SK-N-SH (cell line): ENCODE measurements at regions not wholly inside any gene's neighbourhood (a gene's known extent, or its start where the extent isn't known, plus 50 kb on each side); places are given as distances from the start of the nearest gene placed in this dataset.

Experiments
- CTCF ChIP-seq: fragments of 200-600 bp; sonication (generic); IDR thresholded peaks from 2 replicates; pipeline ENCODE4 v1.6.1; 2017; ENCODE audit warnings: antibody characterized with exemption, mild to moderate bottlenecking, moderate library complexity
- GATA2 ChIP-seq: sonication (generic); formaldehyde crosslinking; IDR thresholded peaks from 2 replicates; pipeline ENCODE4 v1.5.0; 2020; ENCODE audit warnings: mild to moderate bottlenecking, missing genetic modification reagents
- NFIC ChIP-seq: IDR thresholded peaks from 2 replicates; pipeline ENCODE4 v1.4.0; 2012; ENCODE audit warnings: borderline replicate concordance
- RCOR1 ChIP-seq: fragments of 150-350 bp; IDR thresholded peaks from 2 replicates; pipeline ENCODE4 v1.6.1; 2017; ENCODE audit warnings: antibody characterized with exemption, low read length
- SMC3 ChIP-seq: IDR thresholded peaks from 2 replicates; pipeline ENCODE4 v1.6.1; 2012; ENCODE audit warnings: low read depth, low read length, improper control_type of control experiment

DNA sequence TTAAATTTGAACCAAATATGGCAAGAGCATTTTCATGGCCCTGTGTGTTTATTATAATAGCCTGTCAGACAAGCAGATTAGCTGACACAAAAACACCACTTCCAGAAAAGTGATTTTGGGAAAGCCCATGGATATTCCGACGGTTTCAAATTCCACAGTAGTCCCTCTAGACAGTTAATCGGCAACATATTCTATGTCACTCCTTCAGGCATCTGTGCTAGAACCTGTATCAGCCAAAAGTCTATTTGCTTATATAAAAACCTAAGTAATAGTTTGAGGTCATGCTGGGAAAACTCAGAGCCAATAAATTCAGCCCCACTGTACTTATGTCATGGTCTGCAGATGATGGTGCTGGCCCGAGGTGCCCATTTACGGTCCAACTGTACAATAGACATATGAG, 110.2 kb upstream of the ARHGEF26 start:
- no peak for TF ChIP-seq RCOR1
- TF ChIP-seq GATA2 (CRISPR knock-in tag), result no peak
- no peak for TF ChIP-seq CTCF
- TF ChIP-seq NFIC, result no peak
- TF ChIP-seq SMC3, result no peak
